Right ventricle myocardium superior (tissue), 1 donor: ENCODE measurements at regions not wholly inside any gene's neighbourhood (a gene's known extent, or its start where the extent isn't known, plus 50 kb on each side); places are given as distances from the start of the nearest gene placed in this dataset.
"Not testable (repeated sequence)": the region's sequence is repeated elsewhere in the genome, so short reads cannot be mapped to it uniquely, and the experiment has no call there.

Source experiments
- ATAC-seq: fragments of 200-7000 bp; cut with Tn5 transposase; one replicate; pipeline ENCODE4 v1.9.1; 2020; ENCODE audit warnings: mild to moderate bottlenecking; ENCODE audit not compliant: poor library complexity
- DNase-seq: peaks from one replicate; pipeline ENCODE4 v3.0.0-alpha.2; 2020
- intact Hi-C: fragments of 100-400 bp; cut with DNase I; formaldehyde crosslinking; loops from one replicate; pipeline ENCODE4 v1.11.2; 2022
- donor health status: DM: no; HTN: yes; CAD: no; lungs with severe emphysema.

- intact Hi-C loops = no loop called here
- no peak for DNase-seq
Observed at GRCh38 chr7:63077841-63078240, 920.8 kb upstream of the ZNF722 start.

GRCh38 chr7:63080406-63080805, 918.2 kb upstream of the ZNF722 start:
- no peak for ATAC-seq
- no peak for DNase-seq
- intact Hi-C loops = no loop called here

More at GRCh38 chr7:63077841-63078240, 920.8 kb upstream of the ZNF722 start:
- no peak for ATAC-seq

DNA sequence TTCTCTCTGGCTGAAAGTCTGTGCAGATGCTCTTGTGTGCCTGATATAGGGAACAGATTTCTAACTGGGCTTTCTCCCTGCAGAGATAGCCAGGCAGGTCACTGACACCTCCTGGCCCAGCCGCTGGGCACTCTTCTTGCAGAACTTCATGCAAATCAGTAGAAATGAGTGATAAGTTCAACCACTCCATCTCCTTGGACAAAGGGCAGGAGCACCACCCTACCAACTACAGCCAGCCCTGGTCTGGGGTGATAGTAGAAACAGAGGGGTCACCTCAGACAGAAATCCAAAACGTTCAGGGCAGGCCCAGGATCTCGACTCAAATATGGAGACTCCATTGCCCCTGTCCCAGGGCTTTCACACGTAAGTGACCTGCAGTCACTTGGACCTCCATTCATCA, 917.8 kb upstream of the ZNF722 start:
- ATAC-seq = no peak
- intact Hi-C loops = no loop called here
- DNase-seq = no peak

DNA sequence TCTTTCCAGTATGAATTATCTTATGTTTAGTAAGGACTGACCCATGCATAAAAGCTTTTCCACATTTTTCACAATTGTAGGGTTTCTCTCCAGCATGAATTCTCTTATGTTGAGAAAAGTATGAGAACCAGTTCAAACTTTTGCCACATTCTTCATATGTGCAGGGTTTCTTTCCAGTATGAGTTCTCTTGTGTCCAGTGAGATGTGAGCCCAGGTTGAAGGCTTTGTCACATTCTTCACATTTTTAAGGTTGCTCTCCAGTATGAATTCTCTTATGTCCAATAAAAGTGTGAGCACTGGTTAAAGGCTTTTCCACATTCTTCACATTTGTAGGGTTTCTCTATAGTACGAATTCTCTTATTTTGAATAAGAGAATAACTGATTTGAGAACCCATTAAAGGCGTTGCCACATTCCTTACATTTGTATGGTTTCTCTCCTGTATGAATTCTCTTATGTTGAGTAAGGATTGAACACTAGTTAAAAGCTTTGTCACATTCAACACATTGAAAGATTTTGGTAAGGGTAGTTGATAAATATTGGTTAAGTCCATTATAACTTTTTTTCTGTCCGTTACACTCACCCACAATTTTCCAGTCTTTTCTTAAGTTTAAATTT, 911.0 kb upstream of the ZNF722 start:
- DNase-seq (no peak), ATAC-seq (no peak)
- intact Hi-C loops = no loop called here

DNA sequence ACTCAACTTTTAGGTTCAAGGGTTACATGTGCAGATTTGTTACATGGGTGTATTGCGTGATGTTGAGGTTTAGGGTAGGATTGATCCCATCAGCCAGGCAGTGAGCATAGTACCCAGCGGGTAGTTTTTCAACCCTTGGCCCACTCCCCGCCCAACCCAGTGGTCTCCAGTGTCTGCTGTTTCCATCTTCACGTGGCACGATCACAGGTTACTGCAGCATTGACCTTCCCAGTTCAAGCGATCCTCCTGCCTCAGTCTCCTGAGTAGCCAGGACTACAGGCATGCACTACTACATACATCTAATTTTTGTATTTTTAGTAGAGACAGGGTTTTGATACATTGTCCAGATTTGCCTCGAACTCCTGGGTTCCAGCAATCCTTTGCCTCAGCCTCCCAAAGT, 905.7 kb upstream of the ZNF722 start:
- DNase-seq (no peak), ATAC-seq (no peak)
- intact Hi-C loops = no loop called here

GRCh38 chr7:63093481-63093880, 905.2 kb upstream of the ZNF722 start:
- no peak for DNase-seq

GRCh38 chr7:63096141-63096540, 902.5 kb upstream of the ZNF722 start:
- no peak for DNase-seq
- ATAC-seq = no peak
- intact Hi-C loops = no loop called here

More at GRCh38 chr7:63093481-63093880, 905.2 kb upstream of the ZNF722 start:
- intact Hi-C loops = no loop called here
- no peak for ATAC-seq

DNA sequence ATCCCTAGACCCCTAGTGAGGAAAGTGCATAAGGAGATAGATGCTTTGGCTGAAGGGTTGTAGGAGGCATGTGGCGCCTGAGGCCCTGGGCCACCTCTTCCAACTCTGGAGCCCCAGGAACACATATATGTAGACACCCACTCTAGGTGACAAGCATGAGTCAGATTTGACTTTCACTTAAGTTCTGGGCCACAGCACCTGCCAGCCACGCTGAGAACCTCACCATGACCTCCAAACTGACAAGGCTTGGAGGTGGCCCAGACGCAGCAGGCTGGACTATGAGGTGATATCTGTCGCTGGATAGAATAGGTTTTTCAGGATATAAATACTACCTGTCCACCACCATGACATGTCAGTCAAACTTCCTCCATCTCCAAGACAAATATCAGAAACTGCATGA, 894.0 kb upstream of the ZNF722 start:
- DNase-seq (no peak), ATAC-seq (no peak)
- intact Hi-C loops = no loop called here

GRCh38 chr7:63105978-63106377, 892.7 kb upstream of the ZNF722 start:
- intact Hi-C loops = no loop called here
- DNase-seq (no peak), ATAC-seq (no peak)

DNA sequence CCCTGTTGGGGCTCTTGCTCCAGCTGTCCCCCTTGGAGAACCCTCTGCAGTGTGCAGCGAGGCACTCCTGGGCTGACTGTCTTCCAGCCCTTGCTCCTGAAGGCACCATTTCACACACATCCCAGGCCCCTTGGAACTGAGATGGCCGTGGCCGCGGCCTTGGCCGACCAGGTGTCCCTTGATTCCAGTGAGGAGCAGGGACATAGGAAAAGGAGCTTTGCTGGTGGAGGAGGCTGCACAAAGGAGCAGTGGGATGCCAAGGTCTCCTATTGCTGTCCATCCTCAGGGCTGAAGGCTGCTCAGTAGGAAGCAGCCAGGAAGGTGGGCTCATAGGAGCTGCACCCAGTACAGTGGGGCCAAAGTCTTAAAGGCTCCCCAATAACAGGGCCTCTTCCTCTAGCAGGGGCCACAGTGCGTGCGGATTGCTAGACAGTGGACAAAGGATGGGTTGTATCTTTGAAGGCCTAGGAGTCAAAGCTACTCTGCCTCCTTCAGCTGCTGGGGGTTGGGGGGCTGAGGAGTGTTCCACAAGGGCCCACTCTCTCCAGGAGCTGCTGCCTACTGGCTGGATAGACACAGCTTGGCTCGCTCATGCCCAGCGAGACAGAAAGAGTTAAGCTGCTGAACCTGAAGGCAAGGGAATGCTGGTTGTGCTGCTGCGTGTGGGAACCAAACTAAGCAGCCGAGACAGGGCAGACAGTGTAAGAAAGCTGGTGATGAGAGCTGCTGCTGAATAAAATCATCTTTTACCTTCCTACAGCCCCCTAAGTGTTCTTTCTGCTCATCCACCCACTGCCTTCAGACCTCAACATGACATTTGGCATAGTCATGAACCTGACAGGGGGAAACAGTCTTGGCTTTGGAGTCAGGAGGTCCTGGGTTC, 891.9 kb upstream of the ZNF722 start:
- intact Hi-C loops = no loop called here
- DNase-seq = no peak
- ATAC-seq = no peak

GRCh38 chr7:63111511-63111910, 887.1 kb upstream of the ZNF722 start:
- DNase-seq, intact Hi-C loops, ATAC-seq: not testable (repeated sequence)

DNA sequence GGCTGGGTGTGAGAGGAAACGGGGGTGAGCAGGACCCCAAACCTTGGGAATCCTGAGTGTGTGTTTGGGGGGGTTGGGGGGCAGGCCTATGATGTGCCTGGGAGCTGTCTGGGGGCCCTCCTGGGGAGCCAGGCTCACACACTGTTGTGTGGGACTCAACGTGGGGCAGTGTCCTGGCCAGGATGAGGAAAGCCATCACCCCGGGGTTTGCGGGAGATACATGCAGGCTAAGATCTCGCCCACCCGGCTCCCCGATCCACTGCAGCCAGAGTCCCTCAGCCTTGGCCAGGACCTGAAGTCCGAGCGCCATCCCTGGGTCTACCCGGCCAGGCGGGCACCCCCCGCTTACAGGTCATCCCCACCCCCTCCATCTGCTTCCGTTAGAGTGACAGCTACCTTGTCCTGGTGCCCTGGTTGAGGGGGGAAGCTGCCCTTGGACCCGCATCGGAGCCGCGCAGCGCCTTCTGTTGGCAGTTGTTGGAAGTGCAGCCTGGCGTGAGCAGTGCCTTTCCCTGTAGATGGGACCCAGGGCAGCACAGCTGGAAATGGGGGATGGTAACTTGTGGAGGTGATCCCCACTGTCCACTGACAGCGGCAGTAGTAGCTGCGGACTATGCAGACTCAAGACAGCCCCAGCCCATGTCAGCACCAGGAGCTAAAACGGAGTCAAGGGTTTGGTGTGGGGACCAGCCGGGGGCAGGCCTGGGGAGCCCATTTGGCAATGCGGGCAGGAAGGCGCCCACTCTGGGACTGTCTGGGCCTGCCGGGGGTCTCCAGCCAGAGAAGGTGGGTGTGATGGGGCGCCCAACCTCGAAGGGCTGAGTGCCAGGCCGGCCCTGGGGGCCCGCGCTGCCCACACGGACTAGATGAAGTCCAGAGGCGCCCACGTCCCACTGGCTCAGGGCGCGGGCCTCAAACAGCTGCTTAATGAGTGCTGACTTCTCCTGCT, 885.6 kb upstream of the ZNF722 start:
- ATAC-seq (no peak), DNase-seq (no peak)
- intact Hi-C loops = no loop called here

- ATAC-seq (no peak), DNase-seq (no peak)
- intact Hi-C loops = no loop called here
Observed at GRCh38 chr7:63113713-63114285, 884.9 kb upstream of the ZNF722 start.

GRCh38 chr7:63114371-63114985, 884.2 kb upstream of the ZNF722 start:
- no peak for DNase-seq
- intact Hi-C loops = no loop called here
- no peak for ATAC-seq
